NCI-H2227 (cell line): ENCODE measurements at regions not wholly inside any gene's neighbourhood (a gene's known extent, or its start where the extent isn't known, plus 50 kb on each side); places are given as distances from the start of the nearest gene placed in this dataset.
"Not testable (repeated sequence)": the region's sequence is repeated elsewhere in the genome, so short reads cannot be mapped to it uniquely, and the experiment has no call there.

Experiments
- DNase-seq: peaks from one replicate; lab custom pipeline; 2025; ENCODE audit not compliant: unreplicated experiment; lab: John Stamatoyannopoulos, UW

- DNase-seq = no peak
Measured at GRCh38 chr11:127994736-127995135, 592.6 kb downstream of the ETS1 start.

GRCh38 chr11:127993788-127994187 is 593.6 kb downstream of the ETS1 start:
- DNase-seq = no peak

GRCh38 chr11:127993281-127993680 is 594.1 kb downstream of the ETS1 start:
- no peak for DNase-seq

DNA sequence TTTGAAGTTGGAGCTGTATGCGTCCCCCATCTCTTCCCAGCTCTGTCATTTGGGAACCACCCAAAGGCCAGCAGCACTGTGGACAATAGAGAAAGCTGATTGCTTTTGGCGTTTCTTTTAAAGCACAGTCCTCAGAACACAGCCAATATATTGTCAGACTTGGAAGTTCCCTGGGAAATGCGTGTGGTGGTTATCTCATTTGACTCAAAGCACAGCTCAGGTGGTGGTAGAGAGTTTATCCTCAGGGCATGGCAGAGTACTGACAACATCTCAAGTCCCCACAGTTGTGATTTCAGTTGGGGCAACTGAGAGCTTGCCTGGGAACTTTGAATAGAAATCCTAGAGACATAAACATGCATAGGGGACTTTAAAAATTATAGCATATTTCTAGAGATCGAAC is 601.3 kb downstream of the ETS1 start:
- no peak for DNase-seq

- DNase-seq = no peak
Measured at GRCh38 chr11:127972816-127973215, 614.5 kb downstream of the ETS1 start.

- no peak for DNase-seq
Measured at GRCh38 chr11:127971448-127971847, 615.9 kb downstream of the ETS1 start.

DNA sequence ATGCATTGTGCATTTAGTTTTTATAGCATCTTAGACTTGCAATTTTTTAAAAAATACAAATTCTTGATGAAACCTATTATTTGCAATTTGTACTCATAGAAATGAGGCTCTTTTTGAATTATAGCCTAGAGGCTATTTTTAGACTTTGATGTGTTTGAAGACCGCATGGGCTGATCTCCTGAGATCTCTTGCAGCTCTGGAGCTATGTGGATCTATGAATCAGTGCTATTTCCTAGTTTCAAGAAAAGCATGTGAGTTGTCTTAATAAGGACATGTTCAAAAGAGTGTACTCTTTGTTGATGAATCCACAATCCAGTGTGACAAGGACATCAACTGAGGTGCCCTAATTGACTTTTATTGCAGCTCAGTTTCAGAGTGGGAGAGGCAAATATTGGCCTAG is 620.5 kb downstream of the ETS1 start:
- no peak for DNase-seq

DNA sequence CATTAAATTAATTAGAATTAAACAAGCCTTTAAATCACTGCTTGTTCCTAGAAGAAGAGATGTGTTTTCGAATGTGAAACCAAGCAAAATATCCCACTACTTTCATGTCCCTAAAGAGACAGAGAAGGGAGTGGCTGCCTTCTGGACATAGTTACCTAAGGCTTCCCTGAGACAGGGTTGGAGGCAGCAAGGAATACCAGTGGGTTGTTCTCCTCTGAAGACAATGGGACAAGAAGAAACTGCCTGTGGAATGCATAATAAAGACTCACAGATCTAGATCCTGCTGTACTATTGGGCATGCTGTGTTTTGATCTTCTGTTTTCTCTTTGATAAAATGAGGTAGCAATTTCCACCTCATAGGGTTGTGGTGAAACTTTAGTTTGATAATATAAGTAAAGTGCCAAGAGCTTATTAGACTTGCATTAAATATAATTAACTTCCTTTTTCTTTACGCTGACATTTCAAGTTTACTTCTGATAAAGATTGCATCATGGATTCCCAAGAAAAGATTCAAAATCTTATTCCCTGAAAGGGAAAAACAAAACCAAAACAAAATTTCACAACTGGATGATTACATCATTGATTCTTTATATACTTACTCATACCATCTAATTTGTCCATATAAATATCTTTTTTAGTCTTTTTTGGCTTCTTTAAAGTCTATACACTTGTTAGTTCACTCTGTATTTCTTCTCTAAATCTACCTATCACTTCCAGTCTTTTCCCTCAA is 621.3 kb downstream of the ETS1 start:
- no peak for DNase-seq

DNA sequence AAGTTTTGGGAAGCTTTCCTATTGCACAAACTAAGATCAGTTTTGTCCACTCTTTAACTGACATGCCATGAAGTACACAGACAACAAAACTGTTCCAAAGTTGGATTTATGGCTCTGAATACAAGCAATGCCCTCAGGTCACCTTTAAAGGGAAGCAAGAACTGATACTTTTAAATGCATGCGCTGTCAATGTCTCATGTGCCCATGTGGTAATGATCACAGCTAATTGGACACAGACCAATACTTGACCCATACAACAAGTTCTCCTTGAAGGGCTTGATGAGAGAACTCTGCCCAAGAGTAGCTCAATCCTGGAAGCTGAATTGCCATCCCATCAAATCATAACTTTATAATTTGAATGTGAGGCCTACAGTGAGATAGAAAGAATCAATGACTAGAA is 624.9 kb downstream of the ETS1 start:
- DNase-seq = no peak

DNA sequence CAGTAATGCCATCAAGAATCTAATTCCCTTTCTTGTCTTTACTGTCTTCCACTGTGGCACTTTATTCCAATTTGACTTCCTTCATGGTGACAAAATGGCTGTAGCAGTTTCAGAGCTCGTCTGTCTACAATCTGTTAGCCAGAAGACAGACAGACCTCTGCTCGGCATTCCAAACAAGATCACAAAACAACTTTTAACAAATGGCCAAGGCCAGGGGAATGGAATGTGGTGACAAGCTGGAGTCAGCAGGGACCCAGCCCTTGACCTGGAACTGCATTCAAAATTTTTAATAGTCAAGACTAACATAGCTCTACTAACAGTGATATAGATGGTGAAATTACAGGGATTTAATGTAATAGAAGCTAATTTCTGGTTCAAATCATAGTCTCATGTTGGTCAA is 637.2 kb downstream of the ETS1 start:
- no peak for DNase-seq

DNA sequence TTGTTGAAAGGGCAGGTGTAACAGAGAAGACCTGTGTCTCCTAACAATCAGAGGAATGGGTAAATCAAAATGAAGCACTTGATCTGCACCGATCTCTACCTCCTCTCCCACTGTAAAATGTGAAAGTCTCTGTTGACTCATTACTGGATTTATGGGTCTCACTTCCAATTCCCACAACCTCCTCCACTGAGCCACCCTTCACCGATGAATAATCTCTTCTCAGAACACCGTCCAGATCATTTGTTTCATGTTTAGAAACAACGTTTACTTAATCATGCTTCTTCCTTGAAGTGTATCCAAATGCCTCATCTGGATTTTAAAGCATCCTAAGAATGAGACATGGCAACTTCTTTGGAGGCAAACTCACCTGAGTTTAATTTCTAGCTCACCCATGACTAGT is 643.6 kb downstream of the ETS1 start:
- no peak for DNase-seq

- DNase-seq = no peak
Measured at GRCh38 chr11:127943152-127943551, 644.2 kb downstream of the ETS1 start.

DNA sequence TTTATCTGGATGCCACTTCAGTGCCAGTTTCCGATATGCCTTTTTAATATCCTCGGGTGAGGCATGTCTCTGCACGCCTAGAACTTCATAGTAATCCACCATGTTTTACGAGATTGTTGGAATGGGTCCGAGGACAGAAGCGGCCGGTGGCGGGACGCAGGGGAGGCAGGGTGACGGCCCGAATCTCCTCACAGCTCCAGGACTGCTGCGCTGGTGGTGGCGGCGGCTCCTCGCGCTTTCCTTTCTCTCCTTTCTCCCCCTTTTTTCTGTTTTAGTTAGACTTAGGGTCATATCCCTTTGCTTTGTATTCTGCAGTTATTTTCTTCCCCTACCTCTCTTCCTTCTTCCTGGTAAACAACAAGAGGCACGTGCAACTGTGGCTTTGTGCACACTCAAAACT is 645.8 kb downstream of the ETS1 start:
- not testable (repeated sequence) for DNase-seq

DNA sequence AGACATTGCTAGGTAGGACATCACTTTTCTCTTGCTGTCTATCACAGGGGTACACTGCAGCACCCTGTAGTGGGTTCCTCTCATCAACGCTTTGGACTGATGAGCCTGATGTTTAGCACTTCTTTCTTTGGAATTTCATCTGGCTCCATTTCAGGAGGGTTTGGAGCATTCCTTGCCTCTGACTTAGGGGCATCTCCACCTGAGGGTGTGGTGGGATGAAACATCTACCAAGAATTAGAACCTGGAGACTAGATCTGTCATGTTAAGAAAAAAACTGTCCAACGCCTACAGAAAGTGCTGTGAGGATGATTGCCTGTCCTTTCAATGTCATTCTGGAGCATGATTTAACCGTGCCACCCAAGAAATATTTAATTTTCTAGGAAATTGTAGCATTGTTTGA is 648.4 kb downstream of the ETS1 start:
- DNase-seq = no peak

GRCh38 chr11:127935081-127935480 is 652.3 kb downstream of the ETS1 start:
- DNase-seq = no peak

DNA sequence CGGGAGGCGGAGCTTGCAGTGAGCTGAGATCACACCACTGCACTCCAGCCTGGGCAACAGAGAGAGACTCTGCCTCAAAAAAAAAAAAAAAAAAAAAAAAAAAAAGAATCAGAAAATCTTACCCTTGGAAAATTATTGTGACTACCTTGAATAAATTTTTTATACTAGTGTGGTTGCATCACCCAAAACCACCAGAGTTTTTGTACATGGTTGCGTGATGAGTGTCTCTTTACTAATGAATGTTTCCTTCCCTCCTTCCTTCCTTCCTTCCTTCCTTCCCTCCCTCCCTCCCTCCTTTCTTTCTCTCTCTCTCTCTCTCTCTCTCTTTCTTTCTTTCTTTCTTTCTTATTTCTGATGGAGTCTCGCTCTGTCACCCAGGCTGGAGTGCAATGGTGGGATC is 653.4 kb downstream of the ETS1 start:
- DNase-seq = not testable (repeated sequence)

DNA sequence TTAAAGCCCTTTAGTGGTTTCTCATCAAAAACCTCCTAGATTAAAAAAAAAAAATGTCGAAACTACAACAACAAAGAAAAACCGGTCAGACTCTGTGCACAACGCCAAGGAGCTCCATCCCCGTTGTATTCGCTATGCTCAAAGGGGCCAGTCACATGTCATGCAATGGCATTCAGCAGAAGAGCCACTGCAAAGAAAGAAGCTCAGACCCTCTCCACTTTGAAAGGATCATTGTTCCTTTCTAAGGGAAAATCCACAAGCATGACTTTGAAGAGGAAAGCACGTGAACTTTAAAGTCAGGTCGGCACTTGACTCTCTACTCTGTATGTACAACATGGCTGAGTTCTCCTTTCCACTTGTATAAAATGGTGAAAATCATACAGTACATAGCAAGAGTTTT is 655.6 kb downstream of the ETS1 start:
- no peak for DNase-seq

DNA sequence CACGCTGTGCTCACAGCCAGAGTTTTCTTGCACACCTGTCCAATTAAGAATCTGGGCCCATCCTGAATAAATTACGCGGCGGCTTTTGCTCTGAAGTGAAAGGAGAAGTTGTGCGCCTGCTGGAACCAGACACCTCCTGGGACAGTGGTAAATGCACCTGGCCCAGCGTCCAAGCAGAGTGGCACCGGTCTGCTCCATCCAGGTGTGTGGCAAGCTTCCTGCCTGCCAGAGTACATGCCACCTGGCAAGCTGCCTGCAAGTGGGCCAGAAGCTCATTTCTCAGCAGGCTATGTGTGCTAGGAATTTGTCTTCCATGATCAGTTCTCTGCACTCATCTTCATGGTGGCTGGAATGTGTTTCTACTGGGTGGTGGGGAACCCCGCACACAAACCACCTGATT is 660.6 kb downstream of the ETS1 start:
- DNase-seq = no peak

DNA sequence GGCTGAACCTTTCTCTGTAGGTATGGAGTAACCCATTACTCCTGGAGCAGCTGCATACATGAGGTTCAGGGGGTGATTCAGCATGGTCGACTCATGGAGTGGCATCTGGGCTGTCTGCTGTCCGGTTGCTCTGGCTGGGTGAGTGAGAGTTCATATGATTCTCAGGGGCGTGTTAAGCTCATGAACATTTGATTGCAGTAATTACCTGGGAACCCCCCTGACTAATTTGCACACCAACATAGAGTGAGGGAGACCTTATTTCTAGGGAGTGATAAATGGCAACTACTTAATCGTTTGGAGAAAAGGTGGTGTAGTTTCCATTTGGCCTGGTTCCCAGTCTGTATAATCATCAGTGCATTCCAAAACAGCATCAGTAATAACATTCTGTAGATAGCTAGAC is 661.9 kb downstream of the ETS1 start:
- no peak for DNase-seq

GRCh38 chr11:127919206-127920000 is 668.0 kb downstream of the ETS1 start:
- DNase-seq = no peak

GRCh38 chr11:127902382-127902781 is 685.0 kb downstream of the ETS1 start:
- no peak for DNase-seq
